IMR-90 (cell line): ENCODE measurements at regions not wholly inside any gene's neighbourhood (a gene's known extent, or its start where the extent isn't known, plus 50 kb on each side); places are given as distances from the start of the nearest gene placed in this dataset.

Experiments used
- ATAC-seq: fragments of 200-7000 bp; cut with Tn5 transposase; 2 replicates; pipeline ENCODE4 v1.9.1; 2020; ENCODE audit warnings: low read depth, mild to moderate bottlenecking, moderate library complexity
- BruUV-seq: library from RNA; stranded (reverse); fragments of 400-500 nt; replicated peaks from 2 replicates; lab custom pipeline; 2021; lab: Mats Ljungman, UMichigan
- CTCF ChIA-PET: fragments of 300-600 bp; formaldehyde crosslinking; extraction: SDS; loops from one replicate; lab custom pipeline; 2021; ENCODE audit warnings: antibody characterized with exemption; lab: Yijun Ruan, JAX
- POLR2A ChIA-PET: fragments of 300-600 bp; sonication (Branson Sonifier 250); formaldehyde crosslinking; loops from one replicate; lab custom pipeline; 2022; ENCODE audit warnings: antibody characterized with exemption; ENCODE audit not compliant: unreplicated experiment; lab: Charles Lee
- DNase-seq: peaks from one replicate; pipeline ENCODE4 v3.0.0; 2013
- H2AFZ ChIP-seq: replicated peaks from 2 replicates; pipeline ENCODE3; 2013; ENCODE audit warnings: low read length, mild to moderate bottlenecking; ENCODE audit not compliant: poor library complexity
- H2AK5ac ChIP-seq: 2 replicates; pipeline ENCODE4 v1.6.1; 2013; ENCODE audit warnings: low read depth, low read length, inconsistent platforms
- H2AK9ac ChIP-seq: replicated peaks from 2 replicates; pipeline ENCODE3; 2013; ENCODE audit warnings: mild to moderate bottlenecking, low read depth, low read length, moderate library complexity; ENCODE audit not compliant: poor library complexity
- H2BK120ac ChIP-seq: 2 replicates; pipeline ENCODE4 v1.6.1; 2013; ENCODE audit warnings: low read depth, low read length, inconsistent platforms
- H2BK15ac ChIP-seq: 3 replicates; pipeline ENCODE4 v1.6.1; 2013; ENCODE audit warnings: low read depth, low read length, inconsistent platforms
- H2BK20ac ChIP-seq: 2 replicates; pipeline ENCODE4 v1.6.1; 2013; ENCODE audit warnings: low read depth, mild to moderate bottlenecking, inconsistent platforms, low read length, moderate library complexity
- H2BK5ac ChIP-seq: 2 replicates; pipeline ENCODE4 v1.6.1; 2013; ENCODE audit warnings: mild to moderate bottlenecking, low read depth, low read length, inconsistent platforms; ENCODE audit not compliant: poor library complexity, severe bottlenecking
- H3K14ac ChIP-seq: replicated peaks from 2 replicates; pipeline ENCODE4 v1.6.1; 2013; ENCODE audit warnings: low read depth, low read length, inconsistent platforms
- H3K18ac ChIP-seq: 2 replicates; pipeline ENCODE4 v1.6.1; 2013; ENCODE audit warnings: low read depth, low read length, control low read depth
- H3K23ac ChIP-seq: 2 replicates; pipeline ENCODE4 v1.6.1; 2013; ENCODE audit warnings: low read depth, low read length, inconsistent platforms
- H3K27ac ChIP-seq: 2 replicates; pipeline ENCODE4 v1.5.1; 2013; ENCODE audit warnings: mild to moderate bottlenecking, control low read depth, low read length; ENCODE audit not compliant: insufficient read depth
- H3K27me3 ChIP-seq: 2 replicates; pipeline ENCODE4 v1.6.1; 2013; ENCODE audit warnings: low read length; ENCODE audit not compliant: control insufficient read depth, insufficient read depth
- H3K36me3 ChIP-seq: 2 replicates; pipeline ENCODE4 v1.6.1; 2013; ENCODE audit warnings: low read length, mixed read lengths; ENCODE audit not compliant: control insufficient read depth, insufficient read depth
- H3K4ac ChIP-seq: 2 replicates; pipeline ENCODE4 v1.6.1; 2013; ENCODE audit warnings: low read depth, low read length, inconsistent platforms
- H3K4me1 ChIP-seq: 2 replicates; pipeline ENCODE4 v1.6.1; 2013; ENCODE audit warnings: low read length, mixed read lengths; ENCODE audit not compliant: control insufficient read depth, insufficient read depth
- H3K4me2 ChIP-seq: 2 replicates; pipeline ENCODE4 v1.6.1; 2013; ENCODE audit warnings: low read depth, mild to moderate bottlenecking, control low read depth, low read length, moderate library complexity
- H3K4me3 ChIP-seq: 2 replicates; pipeline ENCODE4 v1.5.1; 2013; ENCODE audit warnings: low read depth, mild to moderate bottlenecking, control low read depth, low read length, moderate library complexity; ENCODE audit not compliant: insufficient read depth
- H3K56ac ChIP-seq: 2 replicates; pipeline ENCODE4 v1.6.1; 2013; ENCODE audit warnings: low read length, inconsistent platforms; ENCODE audit not compliant: insufficient read depth; ENCODE audit errors: extremely low read depth
- H3K79me1 ChIP-seq, 2 experiments: 2 replicates each; pipeline ENCODE4 v1.6.1; 2013; ENCODE audit warnings: low read length in 2 of 2, inconsistent platforms in 1 of 2, low read depth in 1 of 2
- H3K9ac ChIP-seq: 2 replicates; pipeline ENCODE4 v1.6.1; 2013; ENCODE audit warnings: low read depth, low read length, control low read depth
- H3K9me1 ChIP-seq: 2 replicates; pipeline ENCODE4 v1.6.1; 2013; ENCODE audit warnings: low read length, inconsistent platforms; ENCODE audit not compliant: insufficient read depth
- H3K9me3 ChIP-seq: 2 replicates; pipeline ENCODE4 v1.6.1; 2013; ENCODE audit warnings: low read length; ENCODE audit not compliant: control insufficient read depth, insufficient read depth
- H4K20me1 ChIP-seq: 2 replicates; pipeline ENCODE4 v1.6.1; 2013; ENCODE audit warnings: low read length, inconsistent platforms; ENCODE audit not compliant: insufficient read depth
- H4K5ac ChIP-seq: 2 replicates; pipeline ENCODE4 v1.6.1; 2013; ENCODE audit warnings: mild to moderate bottlenecking, low read depth, low read length, control low read depth
- H4K8ac ChIP-seq, 2 experiments: 2 replicates each; pipeline ENCODE4 v1.6.1; 2013; ENCODE audit warnings: low read depth in 2 of 2, low read length in 2 of 2, control low read depth in 1 of 2, inconsistent platforms in 1 of 2
- H4K91ac ChIP-seq: 2 replicates; pipeline ENCODE4 v1.6.1; 2013; ENCODE audit warnings: low read depth, low read length, inconsistent platforms; ENCODE audit not compliant: insufficient read depth
- BHLHE40 ChIP-seq: fragments of 150-350 bp; IDR thresholded peaks from 2 replicates; pipeline ENCODE4 v1.6.1; 2016; ENCODE audit warnings: mild to moderate bottlenecking, low read depth, low read length
- CEBPB ChIP-seq: IDR thresholded peaks from 2 replicates; pipeline ENCODE4 v1.6.1; 2012; ENCODE audit warnings: low read depth, low read length, improper control_type of control experiment
- CHD1 ChIP-seq: IDR thresholded peaks from 2 replicates; pipeline ENCODE4 v1.6.1; 2012; ENCODE audit warnings: low read depth, low read length, improper control_type of control experiment
- MAFK ChIP-seq: IDR thresholded peaks from 2 replicates; pipeline ENCODE4 v1.6.1; 2012; ENCODE audit warnings: low read depth, low read length, improper control_type of control experiment
- MXI1 ChIP-seq: IDR thresholded peaks from 2 replicates; pipeline ENCODE4 v1.6.1; 2012; ENCODE audit warnings: low read depth, mild to moderate bottlenecking, low read length, moderate library complexity, borderline replicate concordance
- NFE2L2 ChIP-seq: fragments of 150-350 bp; IDR thresholded peaks from 2 replicates; pipeline ENCODE4 v1.6.1; 2016; ENCODE audit warnings: low read depth, mild to moderate bottlenecking, low read length
- POLR2A ChIP-seq: IDR thresholded peaks from 2 replicates; pipeline ENCODE4 v1.6.1; 2012; ENCODE audit warnings: mild to moderate bottlenecking, low read depth, low read length
- RAD21 ChIP-seq: IDR thresholded peaks from 2 replicates; pipeline ENCODE4 v1.6.1; 2012; ENCODE audit warnings: low read length, improper control_type of control experiment
- RCOR1 ChIP-seq: IDR thresholded peaks from 2 replicates; pipeline ENCODE4 v1.6.1; 2012; ENCODE audit warnings: mild to moderate bottlenecking, low read length, improper control_type of control experiment; ENCODE audit not compliant: insufficient replicate concordance
- RFX5 ChIP-seq: IDR thresholded peaks from 2 replicates; pipeline ENCODE4 v1.8.0; 2012; ENCODE audit warnings: low read depth, mild to moderate bottlenecking, low read length, moderate library complexity
- SMC3 ChIP-seq: fragments of 150-350 bp; IDR thresholded peaks from 2 replicates; pipeline ENCODE4 v1.6.1; 2016; ENCODE audit warnings: low read depth, mild to moderate bottlenecking, antibody characterized with exemption, low read length, moderate library complexity
- WGBS, 2 experiments: methylation state at CpG; one replicate each; pipeline versions ENCODE4 v1.1.5 to v1.1.7; 2013; ENCODE audit warnings: missing lambda C conversion rate in 2 of 2; ENCODE audit not compliant: insufficient read length in 1 of 2; ENCODE audit errors: extremely low coverage in 2 of 2; 5-methylcytosine and 5-hydroxymethylcytosine counted together
- dilution Hi-C: fragments of 300-500 bp; cut with HindIII; formaldehyde crosslinking; loops from one replicate; pipeline ENCODE4 v1.14.3; 2018; ENCODE audit warnings: low sequenced_read_pairs; ENCODE audit not compliant: unreplicated experiment
- in situ Hi-C: fragments of 300-500 bp; cut with MboI; formaldehyde crosslinking; loops from 3 replicates; pipeline ENCODE4 v1.14.3; 2019; ENCODE audit warnings: low sequenced_read_pairs, inconsistent platforms, mixed read lengths
- intact Hi-C: fragments of 100-400 bp; cut with micrococcal nuclease; formaldehyde crosslinking; loops from 2 replicates; pipeline ENCODE4 v1.10.0; 2022
- TF ChIP-seq, protein P1 (sequence below): fragments of 150-350 bp; IDR thresholded peaks from 2 replicates; pipeline ENCODE4 v1.6.1; 2017; ENCODE audit warnings: mild to moderate bottlenecking, antibody characterized with exemption, low read length, low read depth
- TF ChIP-seq, protein P2 (sequence below): conservative IDR thresholded peaks from 2 replicates; pipeline ENCODE4 v1.5.1; 2012; ENCODE audit warnings: mild to moderate bottlenecking, low read depth, low read length, improper control_type of control experiment

DNA sequence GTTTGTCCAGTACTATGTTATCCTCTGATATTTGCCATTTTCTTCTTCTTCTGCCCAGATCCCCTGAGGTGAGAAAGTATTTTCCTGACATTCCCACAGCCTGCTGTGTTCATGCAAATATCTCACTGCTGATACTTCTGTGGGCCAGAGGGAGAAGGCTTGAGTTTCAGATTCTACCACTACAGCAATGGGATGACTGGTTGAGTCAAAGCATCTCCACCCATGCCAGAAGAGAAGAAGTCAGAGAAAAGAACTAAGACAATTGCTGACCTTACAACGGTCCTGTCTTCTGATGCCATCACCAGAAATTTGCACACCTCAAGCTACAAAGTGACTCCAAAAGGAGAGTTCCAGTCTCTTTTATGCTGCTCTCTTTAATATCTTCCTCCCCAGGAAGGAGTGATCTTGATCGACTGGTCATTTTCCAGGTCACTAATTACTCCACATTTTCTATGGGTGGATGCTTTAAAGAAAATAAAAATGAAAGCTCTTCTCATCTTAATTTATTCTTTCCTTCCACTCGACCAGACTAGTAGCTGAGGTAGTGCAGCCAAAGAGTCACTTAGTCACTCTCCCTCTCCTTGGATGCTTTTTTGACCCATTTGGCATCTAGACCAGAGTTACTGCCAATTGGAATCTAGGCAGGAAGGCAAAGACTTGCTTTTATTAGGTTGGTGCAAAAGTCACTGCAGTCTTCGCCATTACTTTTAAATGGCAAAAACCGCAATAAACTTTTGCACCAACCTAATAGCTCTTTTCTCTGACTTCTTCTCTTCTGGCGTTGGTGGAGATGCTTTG lies 195.1 kb downstream of the PTPRC start:
- H3K56ac ChIP-seq: no peak overlapping the region
- intact Hi-C loops: loop anchor here (10.0 kb wide), 1 partner anchor 631 kb away; no protein-coding TSS in a partner anchor
- H4K5ac ChIP-seq: no peak overlapping the region
- no peaks in the 10 kb centered on the region for H3K9me3 ChIP-seq
- ChIA-PET POLR2A (no interaction called here), CTCF (no interaction called here)
- dilution Hi-C loops: no loop called here
- no TSS peak for BruUV-seq
- no peak overlapping the region for H3K4me2 ChIP-seq
- no peak overlapping the region for H2AK5ac ChIP-seq
- TF ChIP-seq BHLHE40 (no peak), MXI1 (no peak), NFE2L2 (no peak), POLR2A (no peak), RCOR1 (no peak), RFX5 (no peak), CHD1 (no peak), CEBPB (no peak), RAD21 (no peak), MAFK (no peak), SMC3 (no peak)
- TF ChIP-seq, protein P1, sequence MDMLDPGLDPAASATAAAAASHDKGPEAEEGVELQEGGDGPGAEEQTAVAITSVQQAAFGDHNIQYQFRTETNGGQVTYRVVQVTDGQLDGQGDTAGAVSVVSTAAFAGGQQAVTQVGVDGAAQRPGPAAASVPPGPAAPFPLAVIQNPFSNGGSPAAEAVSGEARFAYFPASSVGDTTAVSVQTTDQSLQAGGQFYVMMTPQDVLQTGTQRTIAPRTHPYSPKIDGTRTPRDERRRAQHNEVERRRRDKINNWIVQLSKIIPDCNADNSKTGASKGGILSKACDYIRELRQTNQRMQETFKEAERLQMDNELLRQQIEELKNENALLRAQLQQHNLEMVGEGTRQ: no peak
- TF ChIP-seq, protein P2, sequence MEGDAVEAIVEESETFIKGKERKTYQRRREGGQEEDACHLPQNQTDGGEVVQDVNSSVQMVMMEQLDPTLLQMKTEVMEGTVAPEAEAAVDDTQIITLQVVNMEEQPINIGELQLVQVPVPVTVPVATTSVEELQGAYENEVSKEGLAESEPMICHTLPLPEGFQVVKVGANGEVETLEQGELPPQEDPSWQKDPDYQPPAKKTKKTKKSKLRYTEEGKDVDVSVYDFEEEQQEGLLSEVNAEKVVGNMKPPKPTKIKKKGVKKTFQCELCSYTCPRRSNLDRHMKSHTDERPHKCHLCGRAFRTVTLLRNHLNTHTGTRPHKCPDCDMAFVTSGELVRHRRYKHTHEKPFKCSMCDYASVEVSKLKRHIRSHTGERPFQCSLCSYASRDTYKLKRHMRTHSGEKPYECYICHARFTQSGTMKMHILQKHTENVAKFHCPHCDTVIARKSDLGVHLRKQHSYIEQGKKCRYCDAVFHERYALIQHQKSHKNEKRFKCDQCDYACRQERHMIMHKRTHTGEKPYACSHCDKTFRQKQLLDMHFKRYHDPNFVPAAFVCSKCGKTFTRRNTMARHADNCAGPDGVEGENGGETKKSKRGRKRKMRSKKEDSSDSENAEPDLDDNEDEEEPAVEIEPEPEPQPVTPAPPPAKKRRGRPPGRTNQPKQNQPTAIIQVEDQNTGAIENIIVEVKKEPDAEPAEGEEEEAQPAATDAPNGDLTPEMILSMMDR: no peak
- H3K18ac ChIP-seq: no peak overlapping the region
- H4K20me1 ChIP-seq: no peaks in the 10 kb centered on the region
- H3K9ac ChIP-seq: no peak overlapping the region
- ATAC-seq (no peak), DNase-seq (no peak)
- no CpG with 5 or more reads among the region's 6 CpGs for WGBS, 2 experiments
- H2BK20ac ChIP-seq: no peak overlapping the region
- no peaks in the 10 kb centered on the region; the same call in 1 of the 2 replicates for H3K9me1 ChIP-seq
- H3K27me3 ChIP-seq: no peaks in the 10 kb centered on the region
- H3K36me3 ChIP-seq: peaks cover 1% of the 10 kb centered on the region
- no peak overlapping the region for H2BK120ac ChIP-seq
- H2BK5ac ChIP-seq: no peak overlapping the region
- H3K4me1 ChIP-seq: peaks cover 6% of the 10 kb centered on the region
- H3K27ac ChIP-seq: no peak overlapping the region
- no peak overlapping the region for H4K8ac ChIP-seq
- H2BK15ac ChIP-seq: no peak overlapping the region
- H2AK9ac ChIP-seq: no peak overlapping the region
- no peak overlapping the region for H3K14ac ChIP-seq
- H3K4ac ChIP-seq: no peak overlapping the region
- no peaks in the 10 kb centered on the region for H3K79me1 ChIP-seq
- H4K91ac ChIP-seq: no peak overlapping the region
- no peak overlapping the region for H2AFZ ChIP-seq
- H3K4me3 ChIP-seq: no peak overlapping the region
- no peak overlapping the region for H3K23ac ChIP-seq
- in situ Hi-C loops: no loop called here
